ENCODE measurements at regions not wholly inside any gene's neighbourhood (a gene's known extent, or its start where the extent isn't known, plus 50 kb on each side); places are given as distances from the start of the nearest gene placed in this dataset.

DNA sequence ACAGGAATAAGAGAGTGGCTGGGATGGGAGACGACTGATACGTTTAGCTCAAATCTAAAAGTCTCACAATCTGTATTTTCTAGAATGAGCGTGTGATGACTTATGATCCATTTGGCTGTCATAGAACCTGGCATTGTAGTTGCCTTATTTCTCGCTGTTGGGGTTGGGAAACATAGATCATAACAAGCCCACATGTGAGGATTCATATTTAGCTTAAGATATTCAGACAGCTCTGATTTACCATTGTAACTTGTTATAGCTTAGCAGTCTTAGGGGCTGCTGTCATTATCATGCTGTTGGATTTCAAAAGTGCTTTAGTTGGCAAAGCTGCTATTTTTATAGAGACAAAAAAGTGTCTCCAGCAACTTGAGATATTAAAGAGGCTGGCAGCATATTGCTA, 871.3 kb downstream of the ZPLD1 start:
- DNase-seq (ENCODE audit: low read depth), result no peak
- TF ChIP-seq, protein P1, sequence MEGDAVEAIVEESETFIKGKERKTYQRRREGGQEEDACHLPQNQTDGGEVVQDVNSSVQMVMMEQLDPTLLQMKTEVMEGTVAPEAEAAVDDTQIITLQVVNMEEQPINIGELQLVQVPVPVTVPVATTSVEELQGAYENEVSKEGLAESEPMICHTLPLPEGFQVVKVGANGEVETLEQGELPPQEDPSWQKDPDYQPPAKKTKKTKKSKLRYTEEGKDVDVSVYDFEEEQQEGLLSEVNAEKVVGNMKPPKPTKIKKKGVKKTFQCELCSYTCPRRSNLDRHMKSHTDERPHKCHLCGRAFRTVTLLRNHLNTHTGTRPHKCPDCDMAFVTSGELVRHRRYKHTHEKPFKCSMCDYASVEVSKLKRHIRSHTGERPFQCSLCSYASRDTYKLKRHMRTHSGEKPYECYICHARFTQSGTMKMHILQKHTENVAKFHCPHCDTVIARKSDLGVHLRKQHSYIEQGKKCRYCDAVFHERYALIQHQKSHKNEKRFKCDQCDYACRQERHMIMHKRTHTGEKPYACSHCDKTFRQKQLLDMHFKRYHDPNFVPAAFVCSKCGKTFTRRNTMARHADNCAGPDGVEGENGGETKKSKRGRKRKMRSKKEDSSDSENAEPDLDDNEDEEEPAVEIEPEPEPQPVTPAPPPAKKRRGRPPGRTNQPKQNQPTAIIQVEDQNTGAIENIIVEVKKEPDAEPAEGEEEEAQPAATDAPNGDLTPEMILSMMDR (conservative IDR thresholded peaks at IDR 0.05; ENCODE audit: low read depth, low read length), result no peak
- no peak overlapping the region for H3K4me3 ChIP-seq (ENCODE audit: low read depth, low read length)

DNA sequence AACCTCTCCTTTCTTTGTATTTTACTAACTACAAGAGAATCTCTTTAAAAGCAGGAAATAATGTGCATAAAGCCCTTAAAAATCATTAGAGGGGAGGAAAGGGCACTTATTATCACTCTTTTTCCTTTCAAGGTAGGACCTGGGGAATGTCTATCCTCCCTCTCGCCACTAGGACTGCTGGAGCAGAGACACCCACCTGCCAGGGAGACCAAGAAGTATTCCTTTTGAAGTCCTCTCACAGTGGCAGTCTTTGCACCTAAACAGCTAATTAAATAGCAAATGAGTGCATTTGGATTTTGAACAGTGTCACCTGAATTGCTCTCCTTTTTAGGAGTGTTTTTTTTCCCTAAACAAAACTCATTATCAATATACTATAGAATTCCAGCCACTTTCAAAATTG, 874.1 kb downstream of the ZPLD1 start:
- no peak for DNase-seq (ENCODE audit: low read depth)

DNA sequence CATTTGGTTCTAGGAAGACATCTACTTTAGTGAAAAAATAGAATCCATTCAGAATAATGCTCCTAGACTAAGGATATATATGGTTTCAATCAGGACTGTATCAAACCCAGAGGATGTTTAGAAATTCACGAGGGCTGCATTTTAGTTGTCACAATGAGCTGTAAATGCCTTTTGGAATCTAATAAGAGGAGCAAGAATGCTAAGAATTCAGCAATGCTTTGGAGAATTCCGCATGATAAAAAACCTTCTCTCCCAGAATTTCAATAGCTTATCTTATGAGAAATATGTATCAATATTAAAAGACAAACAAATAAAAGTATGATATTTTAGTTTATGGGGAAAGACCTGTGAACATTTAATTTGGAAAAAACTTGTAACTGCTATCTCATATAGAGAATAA, 885.1 kb downstream of the ZPLD1 start:
- DNase-seq (ENCODE audit: low read depth), result no peak
- no peak overlapping the region for H3K4me3 ChIP-seq (ENCODE audit: low read depth, low read length)
- TF ChIP-seq, protein P1 (conservative IDR thresholded peaks at IDR 0.05; ENCODE audit: low read depth, low read length), result no peak

More for the DNA sequence above, 874.1 kb downstream of the ZPLD1 start:
- no peak overlapping the region for H3K4me3 ChIP-seq (ENCODE audit: low read depth, low read length)
- TF ChIP-seq, protein P1 (conservative IDR thresholded peaks at IDR 0.05; ENCODE audit: low read depth, low read length), result peak; percentile 38

DNA sequence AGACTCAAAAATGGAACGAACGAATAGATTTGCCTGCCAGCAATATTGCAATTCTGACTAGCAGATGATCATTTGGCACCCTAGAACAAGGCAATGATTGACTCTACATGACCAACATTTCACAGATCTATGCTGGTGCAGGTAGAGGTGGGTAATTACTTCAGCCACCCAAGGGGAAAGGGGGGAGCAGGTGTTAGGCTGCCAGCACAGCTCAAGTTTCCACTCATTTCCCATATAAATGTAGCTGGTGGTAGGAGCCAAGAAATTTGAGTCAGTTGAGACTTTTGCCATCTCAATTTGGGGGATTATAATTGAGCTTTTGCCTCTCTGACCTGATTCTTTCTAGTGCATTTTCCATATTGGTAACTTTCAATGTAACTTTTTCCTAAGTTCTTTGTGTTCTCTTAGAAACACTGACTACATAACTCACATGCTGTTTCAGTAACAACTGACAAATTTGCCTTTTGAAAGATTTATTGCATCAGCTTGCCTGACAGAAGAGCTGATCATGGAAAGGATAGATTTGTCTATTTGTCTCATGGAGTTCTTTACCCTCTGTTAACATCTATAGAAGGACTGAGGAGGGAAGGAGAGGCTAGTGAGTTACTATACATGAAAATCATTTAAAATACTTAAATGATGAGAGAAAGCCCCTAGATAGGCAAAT, 902.5 kb downstream of the ZPLD1 start:
- TF ChIP-seq, protein P1 (conservative IDR thresholded peaks at IDR 0.05; ENCODE audit: low read depth, low read length), result no peak
- no peak for DNase-seq (ENCODE audit: low read depth)
- H3K4me3 ChIP-seq (ENCODE audit: low read depth, low read length), result no peak overlapping the region

DNA sequence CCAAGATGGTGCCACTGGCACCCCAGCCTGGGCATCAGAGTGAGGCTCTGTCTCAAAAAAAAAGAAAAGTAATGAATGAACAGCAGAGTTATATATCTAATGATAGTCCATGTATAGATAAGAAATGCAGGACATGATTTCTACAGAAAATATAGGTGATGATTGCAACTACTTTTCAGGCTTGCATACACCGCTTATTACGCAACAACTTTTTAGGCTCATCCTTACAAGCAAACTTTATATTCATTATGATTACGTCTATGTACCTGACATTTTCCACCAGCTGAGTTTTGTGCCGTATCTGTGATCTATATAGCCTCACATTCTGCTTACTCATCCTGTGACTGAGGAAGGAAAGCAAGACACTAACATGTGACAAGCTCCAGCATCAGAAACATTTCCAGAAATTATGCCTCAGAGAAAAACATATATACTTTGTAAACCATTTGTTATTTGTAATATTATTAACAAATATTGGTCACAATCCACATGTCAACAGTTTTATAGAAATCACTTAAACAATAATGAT, 906.3 kb downstream of the ZPLD1 start:
- no peak for DNase-seq (ENCODE audit: low read depth)
- TF ChIP-seq, protein P1 (conservative IDR thresholded peaks at IDR 0.05; ENCODE audit: low read depth, low read length), result no peak
- H3K4me3 ChIP-seq (ENCODE audit: low read depth, low read length), result no peak overlapping the region

DNA sequence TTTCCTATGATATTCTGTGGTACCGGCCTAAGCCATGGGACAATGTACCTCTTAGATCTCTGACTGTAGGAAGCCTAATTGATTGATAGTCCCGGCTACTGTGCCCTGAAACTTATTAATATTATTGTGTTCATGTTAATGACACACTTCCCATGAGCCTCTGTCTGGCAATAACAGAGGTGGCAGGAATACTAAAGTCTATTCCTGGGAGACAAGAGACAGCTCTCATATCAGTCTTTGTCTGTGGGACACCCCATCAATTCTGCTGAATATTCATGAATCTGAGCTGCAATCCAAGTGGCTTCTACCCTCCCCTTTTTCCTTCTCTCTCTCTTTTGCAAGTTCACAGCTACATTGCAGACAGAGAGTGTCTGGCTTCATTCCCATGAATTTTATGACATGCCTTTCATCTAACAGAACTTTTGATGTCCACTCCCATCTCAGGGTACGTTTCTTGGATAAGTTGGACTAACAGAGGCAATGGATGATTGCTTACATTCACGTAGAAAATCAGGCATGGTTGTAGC, 907.5 kb downstream of the ZPLD1 start:
- no peak for DNase-seq (ENCODE audit: low read depth)
- no peak overlapping the region for H3K4me3 ChIP-seq (ENCODE audit: low read depth, low read length)
- TF ChIP-seq, protein P1 (conservative IDR thresholded peaks at IDR 0.05; ENCODE audit: low read depth, low read length), result no peak

DNA sequence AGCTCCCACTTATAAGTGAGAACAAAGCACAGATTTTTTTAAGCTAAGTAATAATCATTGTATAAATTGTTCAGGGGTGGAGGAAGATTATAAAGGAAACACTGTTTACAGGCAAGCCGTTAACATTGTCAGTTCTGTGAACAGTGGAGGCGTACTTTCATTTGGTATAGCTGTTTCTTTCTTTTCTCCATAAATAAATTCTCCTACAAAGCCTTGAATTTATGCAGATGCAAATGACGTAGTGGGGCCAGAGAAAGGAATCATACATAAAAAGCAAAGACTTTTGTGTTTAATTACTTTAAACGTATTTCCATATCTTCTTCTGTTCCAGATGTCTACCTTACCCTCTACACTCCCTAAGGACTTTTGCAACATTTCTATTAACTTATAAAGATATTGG, 914.9 kb downstream of the ZPLD1 start:
- DNase-seq (ENCODE audit: low read depth), result no peak
- TF ChIP-seq, protein P1 (conservative IDR thresholded peaks at IDR 0.05; ENCODE audit: low read depth, low read length), result no peak
- H3K4me3 ChIP-seq (ENCODE audit: low read depth, low read length), result no peak overlapping the region
